HG03095 (cell line): ENCODE measurements at regions not wholly inside any gene's neighbourhood (a gene's known extent, or its start where the extent isn't known, plus 50 kb on each side); places are given as distances from the start of the nearest gene placed in this dataset.

Experiments used
- ATAC-seq: cut with Tn5 transposase; IDR thresholded peaks from one replicate; pipeline ENCODE4 v1.9.1; 2021; ENCODE audit warnings: moderate library complexity; ENCODE audit not compliant: unreplicated experiment

- no peak for ATAC-seq
Measured at GRCh38 chr6:140932909-140933308, 1199.8 kb upstream of the GJE1 start.

- no peak for ATAC-seq
Measured at GRCh38 chr6:140931581-140931980, 1201.1 kb upstream of the GJE1 start.

GRCh38 chr6:140929121-140929520 is 1203.6 kb upstream of the GJE1 start:
- ATAC-seq: no peak

- no peak for ATAC-seq
Measured at GRCh38 chr6:140923048-140923447, 1209.7 kb upstream of the GJE1 start.

GRCh38 chr6:140921366-140922226 is 1211.1 kb upstream of the GJE1 start:
- no peak for ATAC-seq

GRCh38 chr6:140917911-140918310 is 1214.8 kb upstream of the GJE1 start:
- ATAC-seq: no peak

GRCh38 chr6:140915551-140915950 is 1217.2 kb upstream of the GJE1 start:
- no peak for ATAC-seq

GRCh38 chr6:140915103-140915502 is 1217.6 kb upstream of the GJE1 start:
- ATAC-seq: no peak

GRCh38 chr6:140912686-140913085 is 1220.0 kb upstream of the GJE1 start:
- no peak for ATAC-seq

GRCh38 chr6:140909625-140910024 is 1223.1 kb upstream of the GJE1 start:
- ATAC-seq: no peak

- no peak for ATAC-seq
Measured at GRCh38 chr6:140909156-140909555, 1223.6 kb upstream of the GJE1 start.

- ATAC-seq: no peak
Measured at GRCh38 chr6:140908505-140908904, 1224.2 kb upstream of the GJE1 start.

GRCh38 chr6:140907235-140907634 is 1225.5 kb upstream of the GJE1 start:
- no peak for ATAC-seq

- no peak for ATAC-seq
Measured at GRCh38 chr6:140905724-140906123, 1227.0 kb upstream of the GJE1 start.

- no peak for ATAC-seq
Measured at GRCh38 chr6:140905050-140905449, 1227.7 kb upstream of the GJE1 start.

GRCh38 chr6:140897804-140898573 is 1234.7 kb upstream of the GJE1 start:
- ATAC-seq: no peak

GRCh38 chr6:140897349-140897748 is 1235.4 kb upstream of the GJE1 start:
- no peak for ATAC-seq

- no peak for ATAC-seq
Measured at GRCh38 chr6:140893432-140893831, 1239.3 kb upstream of the GJE1 start.

- ATAC-seq: no peak
Measured at GRCh38 chr6:140879946-140880345, 1252.8 kb upstream of the GJE1 start.

- ATAC-seq: no peak
Measured at GRCh38 chr6:140874066-140874465, 1258.7 kb upstream of the GJE1 start.

GRCh38 chr6:140872885-140873284 is 1259.8 kb upstream of the GJE1 start:
- ATAC-seq: no peak

GRCh38 chr6:140871911-140872310 is 1260.8 kb upstream of the GJE1 start:
- no peak for ATAC-seq
